GM12878 (cell line): ENCODE measurements at regions not wholly inside any gene's neighbourhood (a gene's known extent, or its start where the extent isn't known, plus 50 kb on each side); places are given as distances from the start of the nearest gene placed in this dataset.

ENCODE experiments used
- ATAC-seq: fragments of 200-7000 bp; cut with Tn5 transposase; 3 replicates; pipeline ENCODE4 v1.9.1; 2020; ENCODE audit warnings: mild to moderate bottlenecking, moderate library complexity
- BruUV-seq: library from RNA; stranded (reverse); fragments of 400-500 nt; replicated peaks from 2 replicates; lab custom pipeline; 2021; lab: Mats Ljungman, UMichigan
- CTCF ChIA-PET: fragments of 300-600 bp; sonication (Branson Sonifier 250); formaldehyde crosslinking; extraction: SDS; loops from one replicate; lab custom pipeline; 2021; ENCODE audit warnings: inconsistent platforms; lab: Yijun Ruan, JAX
- POLR2A ChIA-PET: fragments of 350-600 bp; formaldehyde crosslinking; extraction: SDS; loops from one replicate; lab custom pipeline; 2021; ENCODE audit warnings: inconsistent platforms; lab: Charles Lee
- RAD21 ChIA-PET: fragments of 300-600 bp; sonication (Branson Sonifier 250); formaldehyde crosslinking; loops from one replicate; lab custom pipeline; 2023; ENCODE audit warnings: antibody characterized with exemption; ENCODE audit not compliant: unreplicated experiment; lab: Charles Lee
- SMC1A ChIA-PET: fragments of 300-600 bp; sonication (Branson Sonifier 250); formaldehyde crosslinking; loops from one replicate; lab custom pipeline; 2023; ENCODE audit not compliant: unreplicated experiment, uncharacterized antibody; lab: Charles Lee
- DNase-seq: peaks from one replicate; pipeline ENCODE4 v3.0.0-alpha.2; 2011; ENCODE audit warnings: low read depth, low spot score
- FAIRE-seq: peaks from 3 replicates; lab custom pipeline; 2011; peaks lifted over from hg19 to GRCh38; lab: Jason Lieb, UNC
- H2AFZ ChIP-seq: 2 replicates; pipeline ENCODE4 v1.6.0; 2011; ENCODE audit warnings: low read depth, low read length, control low read depth; ENCODE audit not compliant: control insufficient read depth
- H3K27ac ChIP-seq: 2 replicates; pipeline ENCODE4 v1.5.1; 2011; ENCODE audit warnings: control low read depth; ENCODE audit not compliant: control insufficient read depth, insufficient read depth
- H3K27me3 ChIP-seq, 2 experiments: replicated peaks in 1 of 2; 2 replicates each; pipeline versions ENCODE4 v1.6.0 to v1.6.1; 2011; ENCODE audit warnings: low read length in 1 of 2; ENCODE audit not compliant: control insufficient read depth in 2 of 2, insufficient read depth in 2 of 2
- H3K36me3 ChIP-seq, 2 experiments: 2 replicates each; pipeline ENCODE4 v1.5.1; 2011; ENCODE audit warnings: low read length in 1 of 2; ENCODE audit not compliant: control insufficient read depth in 2 of 2, insufficient read depth in 2 of 2
- H3K4me1 ChIP-seq: 2 replicates; pipeline ENCODE4 v1.6.1; 2011; ENCODE audit warnings: mild to moderate bottlenecking, low read length, moderate library complexity, mixed read lengths; ENCODE audit not compliant: control insufficient read depth, insufficient read depth
- H3K4me2 ChIP-seq: 2 replicates; pipeline ENCODE4 v1.6.0; 2011; ENCODE audit warnings: control low read depth; ENCODE audit not compliant: control insufficient read depth, insufficient read depth
- H3K4me3 ChIP-seq: fragments of 200-600 bp; sonication (generic); 2 replicates; pipeline ENCODE4 v1.5.1; 2016
- H3K79me2 ChIP-seq: 2 replicates; pipeline ENCODE4 v1.6.0; 2011; ENCODE audit warnings: low read length; ENCODE audit not compliant: control insufficient read depth, insufficient read depth
- H3K9ac ChIP-seq: 2 replicates; pipeline ENCODE4 v1.8.0; 2011; ENCODE audit warnings: low read length, control low read depth, mixed read lengths; ENCODE audit not compliant: control insufficient read depth, insufficient read depth
- H3K9me3 ChIP-seq: replicated peaks from 3 replicates; pipeline ENCODE4 v1.5.1; 2011; ENCODE audit warnings: mild to moderate bottlenecking, low read length; ENCODE audit not compliant: control insufficient read depth, insufficient read depth
- H4K20me1 ChIP-seq: 2 replicates; pipeline ENCODE4 v1.6.0; 2011; ENCODE audit not compliant: control insufficient read depth, insufficient read depth
- CBFB ChIP-seq: IDR thresholded peaks from 2 replicates; pipeline ENCODE4 v1.6.1; 2016; ENCODE audit warnings: antibody characterized with exemption, low read depth
- JUNB ChIP-seq: IDR thresholded peaks from 2 replicates; pipeline ENCODE4 v1.6.1; 2016; ENCODE audit warnings: antibody characterized with exemption, mild to moderate bottlenecking
- KDM1A ChIP-seq: fragments of 200-600 bp; sonication (generic); IDR thresholded peaks from 2 replicates; pipeline ENCODE4 v1.6.1; 2016; ENCODE audit warnings: borderline replicate concordance
- POLR2A ChIP-seq: IDR thresholded peaks from 2 replicates; pipeline ENCODE4 v1.6.1; 2011; ENCODE audit warnings: low read depth, mild to moderate bottlenecking, low read length
- POLR2AphosphoS5 ChIP-seq: IDR thresholded peaks from 2 replicates; pipeline ENCODE4 v1.6.1; 2011; ENCODE audit warnings: mild to moderate bottlenecking, low read length, inconsistent platforms
- SREBF1 ChIP-seq: IDR thresholded peaks from 2 replicates; pipeline ENCODE4 v1.6.1; 2012; ENCODE audit warnings: mild to moderate bottlenecking, low read length
- ZNF24 ChIP-seq: fragments of 450-650 bp; IDR thresholded peaks from 2 replicates; pipeline ENCODE4 v1.6.1; 2017; ENCODE audit warnings: antibody characterized with exemption, mild to moderate bottlenecking
- ZNF384 ChIP-seq: IDR thresholded peaks from 2 replicates; pipeline ENCODE4 v1.6.1; 2012; ENCODE audit warnings: low read depth, mild to moderate bottlenecking, low read length, improper control_type of control experiment, borderline replicate concordance
- WGBS: methylation state at CpG from one replicate; pipeline ENCODE4 v1.1.6; 2016; ENCODE audit warnings: low lambda C conversion rate; ENCODE audit not compliant: insufficient replicate concordance, insufficient coverage; ENCODE audit errors: missing lambda C conversion rate; 5-methylcytosine and 5-hydroxymethylcytosine counted together
- in situ Hi-C: fragments of 300-500 bp; cut with MboI; formaldehyde crosslinking; loops from 9 replicates; pipeline ENCODE4 v1.14.3; 2018; ENCODE audit warnings: mixed read lengths
- intact Hi-C: fragments of 100-400 bp; cut with micrococcal nuclease; formaldehyde crosslinking; loops from one replicate; pipeline ENCODE4 v1.14.2; 2022; ENCODE audit not compliant: unreplicated experiment
- TF ChIP-seq, protein P1 (sequence below): IDR thresholded peaks from 2 replicates; pipeline ENCODE4 v1.6.1; 2012; ENCODE audit warnings: mild to moderate bottlenecking, low read depth, low read length
- TF ChIP-seq, protein P2 (sequence below): fragments of 450-650 bp; IDR thresholded peaks from 2 replicates; pipeline ENCODE4 v1.6.1; 2018; ENCODE audit warnings: borderline replicate concordance, mild to moderate bottlenecking; ENCODE audit not compliant: partially characterized antibody
- TF ChIP-seq, protein P3 (sequence below): fragments of 450-650 bp; IDR thresholded peaks from 2 replicates; pipeline ENCODE4 v1.6.1; 2017; ENCODE audit warnings: mild to moderate bottlenecking

DNA sequence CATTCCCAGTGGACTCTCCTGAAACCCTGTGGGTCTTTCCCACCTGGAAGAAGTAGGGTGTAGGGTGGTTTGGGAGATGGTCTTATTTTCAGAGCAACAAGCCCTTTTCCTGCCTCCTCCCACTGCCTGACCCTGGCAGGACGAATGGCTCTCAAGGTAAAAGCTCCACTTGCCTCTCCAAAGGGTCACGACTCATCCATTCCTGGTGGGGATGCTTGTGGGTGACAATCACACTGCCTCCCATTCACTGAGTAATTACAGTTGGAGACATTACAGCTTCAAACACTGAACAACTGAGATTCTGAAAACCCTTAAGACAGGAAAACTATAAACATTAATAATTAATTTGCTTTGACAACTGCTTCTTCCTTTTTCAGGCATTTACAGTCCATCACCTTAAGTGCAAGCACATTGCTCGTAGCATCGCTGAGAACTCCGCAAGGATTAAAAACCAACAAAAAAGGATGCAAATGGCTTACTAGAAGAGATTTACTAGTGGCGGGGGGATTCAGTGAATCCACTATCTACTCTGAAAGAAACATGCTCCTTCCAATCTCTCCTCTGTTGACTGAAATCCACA lies 199.6 kb upstream of the IRS2 start:
- intact Hi-C loops: no loop called here
- Histone ChIP-seq H2AFZ (no peak overlapping the region), H3K4me3 (no peak overlapping the region), H3K9ac (no peak overlapping the region), H4K20me1 (no peaks in the 10 kb centered on the region), H3K27me3 (no peaks in the 10 kb centered on the region), H3K36me3 (no peaks in the 10 kb centered on the region), H3K4me1 (no peaks in the 10 kb centered on the region), H3K79me2 (no peaks in the 10 kb centered on the region), H3K27ac (no peak overlapping the region), H3K9me3 (no peaks in the 10 kb centered on the region), H3K4me2 (no peak overlapping the region)
- SMC1A ChIA-PET: no interaction called here
- RAD21 ChIA-PET: no interaction called here
- WGBS: 27% methylated on average over 6 of the region's 6 CpGs
- in situ Hi-C loops: no loop called here
- POLR2A ChIA-PET: no interaction called here
- FAIRE-seq (no peak), DNase-seq (no peak), ATAC-seq (no peak)
- CTCF ChIA-PET: interaction anchor here (0.6 kb wide), 1 partner anchor 1032 kb away, joined by 3 read pairs; no protein-coding TSS in a partner anchor
- TF ChIP-seq ZNF24: no peak
- TF ChIP-seq SREBF1: no peak
- no TSS peak for BruUV-seq

DNA sequence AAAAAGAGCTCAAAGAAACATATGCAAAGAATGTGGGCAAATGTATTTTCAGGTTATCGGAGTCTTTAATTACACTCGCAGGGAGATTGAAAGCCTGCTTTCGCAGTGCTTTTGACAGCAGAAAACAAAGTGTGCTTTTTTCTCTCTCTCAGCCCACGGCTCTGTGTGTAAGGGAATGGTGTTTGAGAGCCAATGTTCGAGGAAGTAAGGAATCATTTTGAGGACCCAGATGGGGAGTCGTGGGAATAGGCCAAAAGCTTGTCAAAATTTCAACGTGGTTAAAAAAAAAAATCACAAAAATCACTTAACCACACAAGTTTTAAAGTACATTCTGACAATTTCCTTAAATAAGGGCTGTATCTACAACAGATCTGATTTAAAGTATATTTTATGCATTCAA lies 197.1 kb upstream of the IRS2 start:
- Histone ChIP-seq H3K4me3 (no peak overlapping the region), H3K9me3 (no peaks in the 10 kb centered on the region), H3K27me3 (no peaks in the 10 kb centered on the region), H3K36me3 (no peaks in the 10 kb centered on the region), H3K4me1 (no peaks in the 10 kb centered on the region), H3K9ac (no peak overlapping the region), H3K27ac (no peak overlapping the region), H4K20me1 (no peaks in the 10 kb centered on the region), H2AFZ (no peak overlapping the region), H3K79me2 (no peaks in the 10 kb centered on the region), H3K4me2 (no peak overlapping the region)
- intact Hi-C loops (no loop called here), in situ Hi-C loops (no loop called here)
- ChIA-PET POLR2A (no interaction called here), RAD21 (no interaction called here), SMC1A (no interaction called here), CTCF (no interaction called here)
- no TSS peak for BruUV-seq
- FAIRE-seq (no peak), DNase-seq (no peak), ATAC-seq (no peak)
- WGBS: 41% methylated on average over 7 of the region's 7 CpGs
- no peak for TF ChIP-seq KDM1A
- TF ChIP-seq, protein P1, sequence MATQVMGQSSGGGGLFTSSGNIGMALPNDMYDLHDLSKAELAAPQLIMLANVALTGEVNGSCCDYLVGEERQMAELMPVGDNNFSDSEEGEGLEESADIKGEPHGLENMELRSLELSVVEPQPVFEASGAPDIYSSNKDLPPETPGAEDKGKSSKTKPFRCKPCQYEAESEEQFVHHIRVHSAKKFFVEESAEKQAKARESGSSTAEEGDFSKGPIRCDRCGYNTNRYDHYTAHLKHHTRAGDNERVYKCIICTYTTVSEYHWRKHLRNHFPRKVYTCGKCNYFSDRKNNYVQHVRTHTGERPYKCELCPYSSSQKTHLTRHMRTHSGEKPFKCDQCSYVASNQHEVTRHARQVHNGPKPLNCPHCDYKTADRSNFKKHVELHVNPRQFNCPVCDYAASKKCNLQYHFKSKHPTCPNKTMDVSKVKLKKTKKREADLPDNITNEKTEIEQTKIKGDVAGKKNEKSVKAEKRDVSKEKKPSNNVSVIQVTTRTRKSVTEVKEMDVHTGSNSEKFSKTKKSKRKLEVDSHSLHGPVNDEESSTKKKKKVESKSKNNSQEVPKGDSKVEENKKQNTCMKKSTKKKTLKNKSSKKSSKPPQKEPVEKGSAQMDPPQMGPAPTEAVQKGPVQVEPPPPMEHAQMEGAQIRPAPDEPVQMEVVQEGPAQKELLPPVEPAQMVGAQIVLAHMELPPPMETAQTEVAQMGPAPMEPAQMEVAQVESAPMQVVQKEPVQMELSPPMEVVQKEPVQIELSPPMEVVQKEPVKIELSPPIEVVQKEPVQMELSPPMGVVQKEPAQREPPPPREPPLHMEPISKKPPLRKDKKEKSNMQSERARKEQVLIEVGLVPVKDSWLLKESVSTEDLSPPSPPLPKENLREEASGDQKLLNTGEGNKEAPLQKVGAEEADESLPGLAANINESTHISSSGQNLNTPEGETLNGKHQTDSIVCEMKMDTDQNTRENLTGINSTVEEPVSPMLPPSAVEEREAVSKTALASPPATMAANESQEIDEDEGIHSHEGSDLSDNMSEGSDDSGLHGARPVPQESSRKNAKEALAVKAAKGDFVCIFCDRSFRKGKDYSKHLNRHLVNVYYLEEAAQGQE: no peak
- TF ChIP-seq JUNB: no peak
- no peak for TF ChIP-seq CBFB
- TF ChIP-seq POLR2A: no peak
- TF ChIP-seq, protein P2, sequence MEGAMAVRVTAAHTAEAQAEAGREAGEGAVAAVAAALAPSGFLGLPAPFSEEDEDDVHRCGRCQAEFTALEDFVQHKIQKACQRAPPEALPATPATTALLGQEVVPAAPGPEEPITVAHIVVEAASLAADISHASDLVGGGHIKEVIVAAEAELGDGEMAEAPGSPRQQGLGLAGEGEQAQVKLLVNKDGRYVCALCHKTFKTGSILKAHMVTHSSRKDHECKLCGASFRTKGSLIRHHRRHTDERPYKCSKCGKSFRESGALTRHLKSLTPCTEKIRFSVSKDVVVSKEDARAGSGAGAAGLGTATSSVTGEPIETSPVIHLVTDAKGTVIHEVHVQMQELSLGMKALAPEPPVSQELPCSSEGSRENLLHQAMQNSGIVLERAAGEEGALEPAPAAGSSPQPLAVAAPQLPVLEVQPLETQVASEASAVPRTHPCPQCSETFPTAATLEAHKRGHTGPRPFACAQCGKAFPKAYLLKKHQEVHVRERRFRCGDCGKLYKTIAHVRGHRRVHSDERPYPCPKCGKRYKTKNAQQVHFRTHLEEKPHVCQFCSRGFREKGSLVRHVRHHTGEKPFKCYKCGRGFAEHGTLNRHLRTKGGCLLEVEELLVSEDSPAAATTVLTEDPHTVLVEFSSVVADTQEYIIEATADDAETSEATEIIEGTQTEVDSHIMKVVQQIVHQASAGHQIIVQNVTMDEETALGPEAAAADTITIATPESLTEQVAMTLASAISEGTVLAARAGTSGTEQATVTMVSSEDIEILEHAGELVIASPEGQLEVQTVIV: no peak
- no peak for TF ChIP-seq POLR2AphosphoS5
- TF ChIP-seq, protein P3, sequence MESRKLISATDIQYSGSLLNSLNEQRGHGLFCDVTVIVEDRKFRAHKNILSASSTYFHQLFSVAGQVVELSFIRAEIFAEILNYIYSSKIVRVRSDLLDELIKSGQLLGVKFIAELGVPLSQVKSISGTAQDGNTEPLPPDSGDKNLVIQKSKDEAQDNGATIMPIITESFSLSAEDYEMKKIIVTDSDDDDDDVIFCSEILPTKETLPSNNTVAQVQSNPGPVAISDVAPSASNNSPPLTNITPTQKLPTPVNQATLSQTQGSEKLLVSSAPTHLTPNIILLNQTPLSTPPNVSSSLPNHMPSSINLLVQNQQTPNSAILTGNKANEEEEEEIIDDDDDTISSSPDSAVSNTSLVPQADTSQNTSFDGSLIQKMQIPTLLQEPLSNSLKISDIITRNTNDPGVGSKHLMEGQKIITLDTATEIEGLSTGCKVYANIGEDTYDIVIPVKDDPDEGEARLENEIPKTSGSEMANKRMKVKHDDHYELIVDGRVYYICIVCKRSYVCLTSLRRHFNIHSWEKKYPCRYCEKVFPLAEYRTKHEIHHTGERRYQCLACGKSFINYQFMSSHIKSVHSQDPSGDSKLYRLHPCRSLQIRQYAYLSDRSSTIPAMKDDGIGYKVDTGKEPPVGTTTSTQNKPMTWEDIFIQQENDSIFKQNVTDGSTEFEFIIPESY: no peak
- no peak for TF ChIP-seq ZNF384
